Immature natural killer cell (primary cell): ENCODE measurements at regions not wholly inside any gene's neighbourhood (a gene's known extent, or its start where the extent isn't known, plus 50 kb on each side); places are given as distances from the start of the nearest gene placed in this dataset.
"Not testable (repeated sequence)": the region's sequence is repeated elsewhere in the genome, so short reads cannot be mapped to it uniquely, and the experiment has no call there.

Experiments used
- DNase-seq, 3 donors: peaks; one replicate each; pipeline ENCODE4 v3.0.0; 2022; ENCODE audit warnings: mixed read lengths in 1 of 3
- H3K27ac Mint-ChIP-seq, 6 donors: one replicate each; pipeline ENCODE4 v1.8.0; 2020; ENCODE audit warnings: mixed read lengths in 6 of 6, mild to moderate bottlenecking in 5 of 6, inconsistent platforms in 4 of 6, moderate library complexity in 3 of 6
- H3K27me3 Mint-ChIP-seq, 3 donors: one replicate each; pipeline ENCODE4 v1.8.0; 2020 to 2021; ENCODE audit warnings: low read depth in 3 of 3, mild to moderate bottlenecking in 3 of 3, mixed read lengths in 3 of 3, moderate library complexity in 3 of 3, inconsistent platforms in 1 of 3
- H3K36me3 Mint-ChIP-seq, 3 donors: one replicate each; pipeline ENCODE4 v1.8.0; 2020; ENCODE audit warnings: mixed read lengths in 3 of 3, inconsistent platforms in 2 of 3, mild to moderate bottlenecking in 2 of 3
- H3K4me1 Mint-ChIP-seq, 2 donors: one replicate each; pipeline ENCODE4 v1.8.0; 2020; ENCODE audit warnings: inconsistent platforms in 2 of 2, mild to moderate bottlenecking in 2 of 2, mixed read lengths in 2 of 2, moderate library complexity in 1 of 2
- H3K4me3 Mint-ChIP-seq, 5 donors: one replicate each; pipeline ENCODE4 v1.8.0; 2020; ENCODE audit warnings: mild to moderate bottlenecking in 5 of 5, mixed read lengths in 5 of 5, inconsistent platforms in 3 of 5, moderate library complexity in 3 of 5
- H3K9me3 Mint-ChIP-seq, 6 donors: one replicate each; pipeline ENCODE4 v1.8.0; 2020; ENCODE audit warnings: mild to moderate bottlenecking in 6 of 6, mixed read lengths in 6 of 6, inconsistent platforms in 4 of 6, moderate library complexity in 3 of 6

GRCh38 chr6:114862819-114863218 lies 520.0 kb upstream of the HS3ST5 start:
- no peak for DNase-seq
- Mint-ChIP-seq H3K27me3 (peaks cover 0 to 2% (median 0%) of the 10 kb centered on the region in 3 donors), H3K9me3 (peaks cover 6 to 33% (median 21%) of the 10 kb centered on the region in 6 donors), H3K27ac (no peak overlapping the region), H3K4me3 (no peak overlapping the region), H3K36me3 (no peaks in the 10 kb centered on the region), H3K4me1 (no peaks in the 10 kb centered on the region)

GRCh38 chr6:114862064-114862463 lies 519.2 kb upstream of the HS3ST5 start:
- DNase-seq: no peak
- Mint-ChIP-seq H3K36me3 (no peaks in the 10 kb centered on the region), H3K9me3 (peaks cover 6 to 37% (median 25%) of the 10 kb centered on the region in 6 donors), H3K27me3 (peaks cover 0 to 2% (median 0%) of the 10 kb centered on the region in 3 donors), H3K4me3 (no peak overlapping the region), H3K4me1 (no peaks in the 10 kb centered on the region), H3K27ac (no peak overlapping the region)

- no peak overlapping the region for H3K27ac Mint-ChIP-seq
- DNase-seq: no peak
- H3K4me3 Mint-ChIP-seq: no peak overlapping the region
- no peaks in the 10 kb centered on the region for H3K27me3 Mint-ChIP-seq
- peaks cover 0 to 3% (median 0%) of the 10 kb centered on the region in 3 donors for H3K36me3 Mint-ChIP-seq
- peaks cover 19 to 51% (median 36%) of the 10 kb centered on the region in 6 donors for H3K9me3 Mint-ChIP-seq
- no peaks in the 10 kb centered on the region for H3K4me1 Mint-ChIP-seq
Measured at GRCh38 chr6:114844359-114844758, 501.5 kb upstream of the HS3ST5 start.

DNA sequence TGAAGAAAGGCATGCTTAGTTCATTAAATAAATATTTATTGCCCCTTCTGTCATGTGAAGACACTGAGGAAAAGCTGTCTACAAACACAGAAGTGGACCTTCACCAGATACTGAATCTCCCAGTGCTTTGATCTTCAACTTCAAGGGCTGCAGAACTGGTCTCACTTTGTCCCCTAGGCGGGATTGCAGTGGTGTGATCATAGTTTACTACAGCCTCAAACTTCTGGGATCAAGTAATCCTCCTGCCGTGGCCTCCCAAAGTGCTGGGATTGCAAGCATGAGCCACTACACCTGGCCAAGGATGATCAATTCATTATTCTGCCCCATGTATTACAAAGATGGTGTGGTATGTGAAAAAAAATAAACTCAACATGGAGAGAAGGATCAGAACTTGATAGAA lies 496.2 kb upstream of the HS3ST5 start:
- no peak for DNase-seq
- no peak overlapping the region for H3K27ac Mint-ChIP-seq
- H3K27me3 Mint-ChIP-seq: peaks cover 0 to 2% (median 0%) of the 10 kb centered on the region in 3 donors

GRCh38 chr6:114833211-114833610 lies 490.4 kb upstream of the HS3ST5 start:
- Mint-ChIP-seq H3K4me3 (no peak overlapping the region), H3K36me3 (no peaks in the 10 kb centered on the region), H3K9me3 (peaks cover 7 to 39% (median 20%) of the 10 kb centered on the region in 6 donors), H3K27me3 (peaks cover 0 to 9% (median 0%) of the 10 kb centered on the region in 3 donors), H3K4me1 (no peaks in the 10 kb centered on the region), H3K27ac (no peak overlapping the region)
- DNase-seq: no peak

More for the DNA sequence above, 496.2 kb upstream of the HS3ST5 start:
- Mint-ChIP-seq H3K36me3 (peaks cover 0 to 3% (median 0%) of the 10 kb centered on the region in 3 donors), H3K9me3 (peaks cover 15 to 49% (median 37%) of the 10 kb centered on the region in 6 donors), H3K4me3 (no peak overlapping the region), H3K4me1 (no peaks in the 10 kb centered on the region)

DNA sequence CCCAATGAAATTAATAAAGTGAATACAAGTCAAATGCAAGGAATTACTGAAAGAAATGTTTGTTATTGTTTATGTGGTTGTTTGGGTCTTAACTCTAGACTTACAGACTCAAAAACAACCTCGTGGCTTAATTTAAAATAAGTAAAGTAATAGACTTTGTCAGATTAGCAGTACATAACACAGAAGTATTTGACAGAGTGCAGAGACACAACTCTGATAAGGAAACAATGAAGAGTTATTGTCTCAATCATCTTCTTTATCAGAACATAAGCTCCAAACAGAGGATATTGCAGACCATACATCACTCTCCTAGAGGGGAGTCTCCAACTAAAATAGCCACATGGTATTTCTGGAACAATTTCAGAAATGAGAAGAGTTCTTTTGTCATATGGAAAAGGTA lies 487.7 kb upstream of the HS3ST5 start:
- Mint-ChIP-seq H3K27me3 (peaks cover 0 to 7% (median 0%) of the 10 kb centered on the region in 3 donors), H3K9me3 (peaks cover 9 to 41% (median 17%) of the 10 kb centered on the region in 6 donors), H3K27ac (no peak overlapping the region), H3K36me3 (no peaks in the 10 kb centered on the region), H3K4me1 (no peaks in the 10 kb centered on the region), H3K4me3 (no peak overlapping the region)
- no peak for DNase-seq

DNA sequence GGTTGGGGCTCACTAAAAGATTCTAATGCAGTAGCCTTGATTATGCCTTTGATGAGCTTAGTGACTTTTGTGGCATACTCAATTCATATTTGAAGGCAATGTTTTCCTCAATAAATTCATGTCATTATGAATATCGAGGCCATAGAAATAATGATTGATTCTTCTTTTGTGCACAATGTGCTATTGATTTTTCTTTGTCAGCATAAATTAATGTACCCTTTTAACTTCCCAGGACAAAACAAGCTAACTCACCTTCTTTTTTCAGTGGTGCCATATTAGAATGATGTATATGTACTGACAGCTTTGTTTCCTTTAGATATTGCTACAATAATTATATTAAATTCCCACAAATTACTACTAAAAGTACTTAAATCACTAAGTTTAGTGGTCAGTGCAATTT lies 484.3 kb upstream of the HS3ST5 start:
- Mint-ChIP-seq H3K4me3 (no peak overlapping the region), H3K27ac (no peak overlapping the region), H3K36me3 (no peaks in the 10 kb centered on the region), H3K27me3 (peaks cover 0 to 7% (median 0%) of the 10 kb centered on the region in 3 donors), H3K9me3 (peaks cover 7 to 31% (median 9%) of the 10 kb centered on the region in 6 donors), H3K4me1 (no peaks in the 10 kb centered on the region)
- DNase-seq: no peak

DNA sequence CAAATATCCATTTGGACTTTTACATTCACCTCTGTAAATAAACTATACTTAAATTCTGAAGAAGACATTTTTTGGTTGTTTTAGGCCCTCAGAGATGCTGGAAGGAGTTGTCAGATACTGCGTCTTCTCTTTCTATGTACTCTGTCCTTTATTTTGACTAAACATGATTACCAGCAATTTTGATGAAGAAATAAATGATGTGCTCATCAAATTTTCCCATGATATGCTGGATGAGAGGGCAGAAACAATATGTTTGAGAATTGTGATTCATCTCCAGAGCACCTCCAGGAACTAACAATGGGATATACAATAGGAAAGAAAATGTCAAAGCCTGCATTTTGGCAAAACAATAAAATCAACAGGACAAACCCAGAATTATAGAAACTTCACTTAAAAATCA lies 481.6 kb upstream of the HS3ST5 start:
- Mint-ChIP-seq H3K36me3 (no peaks in the 10 kb centered on the region), H3K27ac (no peak overlapping the region), H3K4me1 (no peaks in the 10 kb centered on the region), H3K4me3 (no peak overlapping the region), H3K27me3 (peaks cover 0 to under 1% (median 0%) of the 10 kb centered on the region in 3 donors), H3K9me3 (peaks cover 3 to 34% (median 13%) of the 10 kb centered on the region in 6 donors)
- DNase-seq: no peak

GRCh38 chr6:114816678-114817077 lies 473.9 kb upstream of the HS3ST5 start:
- Mint-ChIP-seq H3K4me3 (no peak overlapping the region), H3K4me1 (no peaks in the 10 kb centered on the region), H3K27ac (no peak overlapping the region), H3K36me3 (peaks cover 0 to 5% (median 0%) of the 10 kb centered on the region in 3 donors), H3K9me3 (peaks cover 8 to 40% (median 18%) of the 10 kb centered on the region in 6 donors), H3K27me3 (peaks cover 0 to 5% (median 3%) of the 10 kb centered on the region in 3 donors)
- no peak for DNase-seq

GRCh38 chr6:114810468-114810867 lies 467.6 kb upstream of the HS3ST5 start:
- peaks cover 0 to 5% (median 0%) of the 10 kb centered on the region in 3 donors for H3K36me3 Mint-ChIP-seq
- no peak overlapping the region for H3K27ac Mint-ChIP-seq
- no peaks in the 10 kb centered on the region for H3K4me1 Mint-ChIP-seq
- no peak overlapping the region for H3K4me3 Mint-ChIP-seq
- peaks cover 6 to 38% (median 22%) of the 10 kb centered on the region in 6 donors for H3K9me3 Mint-ChIP-seq
- H3K27me3 Mint-ChIP-seq: peaks cover 0 to 3% (median 2%) of the 10 kb centered on the region in 3 donors
- DNase-seq: no peak

GRCh38 chr6:114805426-114805825 lies 462.6 kb upstream of the HS3ST5 start:
- H3K36me3 Mint-ChIP-seq, H3K27ac Mint-ChIP-seq, H3K4me1 Mint-ChIP-seq, H3K4me3 Mint-ChIP-seq, H3K27me3 Mint-ChIP-seq, DNase-seq: not testable (repeated sequence)
- H3K9me3 Mint-ChIP-seq: peaks cover 4 to 21% (median 14%) of the 10 kb centered on the region in 6 donors

DNA sequence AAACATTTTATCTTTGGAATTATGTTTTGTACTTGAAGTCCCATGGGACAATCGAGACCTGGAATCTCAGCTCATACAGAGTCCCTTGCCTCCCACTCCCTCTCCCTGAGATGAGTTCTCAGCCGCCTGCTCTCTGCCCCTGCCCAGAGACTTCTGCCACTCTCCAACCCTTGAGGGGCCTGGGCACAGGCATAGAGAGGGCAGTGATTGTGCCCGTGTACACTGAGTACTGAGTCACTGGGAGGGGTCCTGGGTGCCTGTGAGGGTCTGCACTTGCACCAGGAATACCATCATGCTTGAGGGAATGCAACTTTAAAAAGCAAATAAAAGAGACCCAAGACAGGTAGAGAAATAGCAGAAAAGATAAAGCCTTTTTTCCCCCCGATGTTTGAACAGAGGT lies 453.8 kb upstream of the HS3ST5 start:
- no peaks in the 10 kb centered on the region for H3K27me3 Mint-ChIP-seq
- H3K27ac Mint-ChIP-seq: no peak overlapping the region
- H3K9me3 Mint-ChIP-seq: peaks cover 2 to 20% (median 12%) of the 10 kb centered on the region in 6 donors
- no peak for DNase-seq
- no peaks in the 10 kb centered on the region for H3K36me3 Mint-ChIP-seq
- H3K4me3 Mint-ChIP-seq: no peak overlapping the region
- H3K4me1 Mint-ChIP-seq: no peaks in the 10 kb centered on the region

GRCh38 chr6:114793428-114793827 lies 450.6 kb upstream of the HS3ST5 start:
- no peaks in the 10 kb centered on the region for H3K4me1 Mint-ChIP-seq
- H3K27me3 Mint-ChIP-seq: no peaks in the 10 kb centered on the region
- no peak for DNase-seq
- peaks cover 2 to 20% (median 14%) of the 10 kb centered on the region in 6 donors for H3K9me3 Mint-ChIP-seq
- no peak overlapping the region for H3K4me3 Mint-ChIP-seq
- no peak overlapping the region for H3K27ac Mint-ChIP-seq
- no peaks in the 10 kb centered on the region for H3K36me3 Mint-ChIP-seq

GRCh38 chr6:114785235-114786127 lies 442.7 kb upstream of the HS3ST5 start:
- H3K4me1 Mint-ChIP-seq: no peaks in the 10 kb centered on the region
- peaks cover 0 to 2% (median 1%) of the 10 kb centered on the region in 3 donors for H3K27me3 Mint-ChIP-seq
- no peak overlapping the region for H3K27ac Mint-ChIP-seq
- no peak for DNase-seq
- H3K4me3 Mint-ChIP-seq: no peak overlapping the region
- H3K9me3 Mint-ChIP-seq: peaks cover 6 to 17% (median 9%) of the 10 kb centered on the region in 6 donors
- peaks cover 0 to 4% (median 0%) of the 10 kb centered on the region in 3 donors for H3K36me3 Mint-ChIP-seq
